BLaER1 treated with 17β-estradiol and CSF1 and Interleukin-3, amounts not matched to agents 10 nM and 100 nM (cell line): ENCODE measurements at regions not wholly inside any gene's neighbourhood (a gene's known extent, or its start where the extent isn't known, plus 50 kb on each side); places are given as distances from the start of the nearest gene placed in this dataset.
A peak's percentile ranks its signal among the peaks of the same experiment; 100 is the strongest.
"Not testable (repeated sequence)": the region's sequence is repeated elsewhere in the genome, so short reads cannot be mapped to it uniquely, and the experiment has no call there.

Experiments used
- H3K27ac ChIP-seq, 11 experiments: shearing (Covaris generic); formaldehyde crosslinking; 2 replicates each; pipeline ENCODE4 v1.8.1; 2022
- H3K27me3 ChIP-seq, 11 experiments: shearing (Covaris generic); formaldehyde crosslinking; 2 replicates each; pipeline ENCODE4 v1.8.1; 2022
- H3K36me3 ChIP-seq, 11 experiments: shearing (Covaris generic); formaldehyde crosslinking; 2 replicates each; pipeline ENCODE4 v1.8.1; 2022
- H3K4me1 ChIP-seq, 10 experiments: shearing (Covaris generic); formaldehyde crosslinking; 2 replicates each; pipeline ENCODE4 v1.8.1; 2022
- H3K4me2 ChIP-seq, 11 experiments: shearing (Covaris generic); formaldehyde crosslinking; 2 replicates each; pipeline ENCODE4 v1.8.1; 2022
- H3K4me3 ChIP-seq, 10 experiments: shearing (Covaris generic); formaldehyde crosslinking; 2 replicates each; pipeline ENCODE4 v1.8.1; 2022
- H3K9ac ChIP-seq, 11 experiments: shearing (Covaris generic); formaldehyde crosslinking; 2 replicates each; pipeline ENCODE4 v1.8.1; 2022
- H3K9me3 ChIP-seq, 11 experiments: shearing (Covaris generic); formaldehyde crosslinking; replicated peaks in 1 of 11; 2 replicates each; pipeline ENCODE4 v1.8.1; 2022
- H4K20me1 ChIP-seq, 11 experiments: shearing (Covaris generic); formaldehyde crosslinking; 2 replicates each; pipeline ENCODE4 v1.8.1; 2022
- Cebpa-rat ChIP-seq, 11 experiments: shearing (Covaris generic); IDR thresholded peaks; 2 replicates each; pipeline ENCODE4 v1.8.1; 2022

DNA sequence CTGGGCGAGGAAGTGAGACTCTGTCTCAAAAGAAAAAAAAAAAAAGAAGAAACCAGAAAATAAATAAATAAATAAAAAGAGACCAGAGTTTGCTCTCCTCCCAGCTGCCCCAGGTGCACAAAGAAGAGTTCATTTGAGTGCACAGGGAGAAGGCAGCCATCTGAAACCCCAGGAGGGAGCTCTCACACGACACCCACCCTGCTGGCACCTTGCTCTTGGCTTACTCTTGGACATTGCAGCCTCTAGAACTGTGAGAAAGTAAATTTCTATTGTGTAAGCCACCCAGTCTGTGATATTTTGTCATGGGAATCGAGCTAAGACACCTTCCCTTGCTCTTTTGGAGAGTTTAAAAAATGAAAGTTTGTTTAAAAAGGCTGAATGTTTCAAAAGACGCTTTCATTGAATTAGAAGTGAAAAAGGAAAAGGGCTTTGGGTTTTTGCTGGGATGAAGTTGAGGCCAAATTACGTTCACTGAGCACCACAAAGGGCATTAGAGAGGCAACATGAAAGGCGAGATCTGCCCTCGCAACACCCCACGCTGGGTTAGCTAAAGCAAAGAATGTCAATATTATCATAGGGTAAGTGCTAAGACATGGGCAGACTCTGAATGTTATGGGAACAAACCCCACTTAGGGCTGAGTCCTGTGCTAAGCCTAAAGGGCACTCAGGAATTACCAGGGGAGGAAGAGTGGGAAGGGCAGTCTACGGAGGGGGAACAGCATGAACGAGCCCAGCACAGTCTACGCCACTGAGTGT lies 128.9 kb upstream of the RIOK3 start:
- Histone ChIP-seq H3K4me2 (peak overlapping the region in 7 of 11 experiments; percentile 0 to 37 (median 25); a peak in 7 of 22 replicates), H3K9me3 (peaks cover 9 to 26% (median 13%) of the 10 kb centered on the region in 11 experiments; a peak in 19 of 22 replicates), H3K4me1 (peaks cover 14 to 39% (median 29%) of the 10 kb centered on the region in 10 experiments), H3K4me3 (no peak overlapping the region), H3K27ac (no peak overlapping the region), H3K36me3 (peaks cover 0 to 14% (median 0%) of the 10 kb centered on the region in 11 experiments; a peak in 5 of 22 replicates), H3K9ac (no peak overlapping the region), H3K27me3 (no peaks in the 10 kb centered on the region), H4K20me1 (no peaks in the 10 kb centered on the region)
- no peak for TF ChIP-seq Cebpa-rat (IDR thresholded peaks at IDR 0.05)

- peaks cover 14 to 39% (median 29%) of the 10 kb centered on the region in 10 experiments for H3K4me1 ChIP-seq
- H3K4me2 ChIP-seq = no peak overlapping the region; a peak in 1 of 22 replicates
- no peaks in the 10 kb centered on the region for H3K27me3 ChIP-seq
- peaks cover 13 to 33% (median 17%) of the 10 kb centered on the region in 11 experiments; a peak in 20 of 22 replicates for H3K9me3 ChIP-seq
- no peak overlapping the region for H3K4me3 ChIP-seq
- no peak overlapping the region for H3K27ac ChIP-seq
- no peaks in the 10 kb centered on the region for H4K20me1 ChIP-seq
- no peak overlapping the region for H3K9ac ChIP-seq
- peaks cover 0 to 17% (median 3%) of the 10 kb centered on the region in 11 experiments; a peak in 6 of 22 replicates for H3K36me3 ChIP-seq
- no peak for TF ChIP-seq Cebpa-rat (IDR thresholded peaks at IDR 0.05)
Observed at GRCh38 chr18:23324861-23325260, 128.2 kb upstream of the RIOK3 start.

- peaks cover 0 to 47% (median 12%) of the 10 kb centered on the region in 11 experiments; a peak in 13 of 22 replicates for H3K36me3 ChIP-seq
- not testable (repeated sequence) for H3K27ac ChIP-seq, H3K4me3 ChIP-seq
Observed at GRCh38 chr18:23329671-23330070, 123.4 kb upstream of the RIOK3 start.

GRCh38 chr18:23330423-23330822 lies 122.7 kb upstream of the RIOK3 start:
- H3K27me3 ChIP-seq = no peaks in the 10 kb centered on the region
- no peak for TF ChIP-seq Cebpa-rat (IDR thresholded peaks at IDR 0.05)
- no peak overlapping the region for H3K9ac ChIP-seq
- no peak overlapping the region for H3K4me3 ChIP-seq
- H3K36me3 ChIP-seq = peaks cover 0 to 45% (median 12%) of the 10 kb centered on the region in 11 experiments; a peak in 13 of 22 replicates
- no peaks in the 10 kb centered on the region for H4K20me1 ChIP-seq
- no peak overlapping the region for H3K27ac ChIP-seq
- peak overlapping the region in 6 of 11 experiments; percentile 16 to 52 (median 34); a peak in 6 of 22 replicates for H3K4me2 ChIP-seq
- peaks cover 0 to 17% (median 8%) of the 10 kb centered on the region in 10 experiments; a peak in 16 of 20 replicates for H3K4me1 ChIP-seq
- peaks cover 13 to 27% (median 16%) of the 10 kb centered on the region in 11 experiments; a peak in 20 of 22 replicates for H3K9me3 ChIP-seq

More at GRCh38 chr18:23329671-23330070, 123.4 kb upstream of the RIOK3 start:
- not testable (repeated sequence) for H3K4me2 ChIP-seq, H4K20me1 ChIP-seq, H3K9ac ChIP-seq, H3K4me1 ChIP-seq, H3K27me3 ChIP-seq
- peaks cover 14 to 35% (median 20%) of the 10 kb centered on the region in 11 experiments; a peak in 20 of 22 replicates for H3K9me3 ChIP-seq

DNA sequence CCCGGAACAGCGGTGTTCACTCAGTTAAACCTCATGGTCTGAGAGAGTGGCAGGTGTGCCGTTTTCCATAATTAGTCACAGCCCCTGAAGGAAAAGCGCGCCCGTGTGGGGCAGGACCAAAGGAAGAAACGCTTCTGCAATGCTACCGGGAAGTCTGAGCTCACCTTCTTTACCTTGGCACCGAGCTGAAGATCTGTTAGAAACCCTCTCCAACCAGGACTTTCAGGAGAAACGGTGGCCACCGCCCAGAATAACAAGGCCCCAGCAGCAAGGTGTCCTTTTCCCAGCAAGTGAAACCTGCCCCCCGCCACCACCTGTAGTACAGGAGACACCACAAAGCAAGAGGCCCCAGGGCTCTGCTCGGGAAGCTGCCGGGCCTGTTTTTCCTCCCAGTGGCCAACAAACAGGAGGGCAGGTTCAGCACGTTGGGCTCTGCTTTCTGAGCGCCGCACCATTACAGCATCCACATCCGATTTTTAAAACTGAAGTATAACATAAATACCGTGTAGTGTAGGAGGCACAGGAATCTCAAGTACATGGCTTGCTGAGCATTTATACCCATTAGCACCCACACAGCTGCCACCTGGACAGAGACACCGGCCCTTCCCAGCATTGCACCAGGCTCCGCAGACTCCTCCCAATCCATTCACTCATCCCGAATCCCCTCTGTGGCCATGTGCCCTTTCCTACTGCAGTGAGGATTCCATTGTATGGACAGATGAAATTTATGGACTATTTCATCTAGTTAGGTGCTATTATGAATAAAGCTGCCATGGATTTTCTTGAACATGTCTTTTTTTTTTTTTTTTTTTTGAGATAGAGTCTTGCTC lies 121.8 kb upstream of the RIOK3 start:
- H3K4me1 ChIP-seq = peaks cover 4 to 26% (median 17%) of the 10 kb centered on the region in 10 experiments; a peak in 19 of 20 replicates
- H3K27me3 ChIP-seq = no peaks in the 10 kb centered on the region
- peaks cover 0 to 39% (median 12%) of the 10 kb centered on the region in 11 experiments; a peak in 12 of 22 replicates for H3K36me3 ChIP-seq
- H3K27ac ChIP-seq = no peak overlapping the region
- no peak for TF ChIP-seq Cebpa-rat (IDR thresholded peaks at IDR 0.05)
- H3K4me2 ChIP-seq = no peak overlapping the region
- H3K9me3 ChIP-seq = peaks cover 5 to 19% (median 9%) of the 10 kb centered on the region in 11 experiments; a peak in 19 of 22 replicates
- no peaks in the 10 kb centered on the region for H4K20me1 ChIP-seq
- H3K4me3 ChIP-seq = no peak overlapping the region
- no peak overlapping the region for H3K9ac ChIP-seq

DNA sequence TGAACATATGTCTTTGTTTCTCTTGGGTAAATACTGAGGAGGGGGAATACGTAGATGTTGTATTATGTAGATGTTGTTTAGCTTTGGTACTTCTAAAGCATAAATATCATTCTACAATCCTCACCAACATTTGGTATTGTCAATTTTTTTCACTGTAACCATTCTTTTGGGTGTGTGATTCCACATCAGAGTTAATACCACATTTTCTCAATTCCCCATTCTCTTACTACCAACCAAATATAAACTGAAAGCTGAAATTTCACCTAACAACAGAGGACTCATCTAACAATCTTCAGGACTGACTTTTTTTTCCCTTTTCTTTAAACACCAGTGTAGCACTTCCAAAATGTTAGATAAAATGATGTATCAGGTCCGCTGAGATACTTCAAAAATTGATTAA lies 120.7 kb upstream of the RIOK3 start:
- Histone ChIP-seq H3K27me3 (no peaks in the 10 kb centered on the region), H3K36me3 (peaks cover 0 to 39% (median 12%) of the 10 kb centered on the region in 11 experiments; a peak in 12 of 22 replicates), H4K20me1 (no peaks in the 10 kb centered on the region), H3K4me2 (no peak overlapping the region), H3K4me1 (peaks cover 4 to 30% (median 21%) of the 10 kb centered on the region in 10 experiments; a peak in 19 of 20 replicates), H3K4me3 (no peak overlapping the region), H3K27ac (no peak overlapping the region), H3K9me3 (peaks cover 5 to 14% (median 7%) of the 10 kb centered on the region in 11 experiments; a peak in 19 of 22 replicates), H3K9ac (no peak overlapping the region)
- no peak for TF ChIP-seq Cebpa-rat (IDR thresholded peaks at IDR 0.05)

GRCh38 chr18:23333827-23334226 lies 119.3 kb upstream of the RIOK3 start:
- H4K20me1 ChIP-seq = no peaks in the 10 kb centered on the region
- no peak for TF ChIP-seq Cebpa-rat (IDR thresholded peaks at IDR 0.05)
- peaks cover 0 to 39% (median 12%) of the 10 kb centered on the region in 11 experiments; a peak in 12 of 22 replicates for H3K36me3 ChIP-seq
- H3K4me2 ChIP-seq = no peak overlapping the region
- H3K27me3 ChIP-seq = no peaks in the 10 kb centered on the region
- no peak overlapping the region for H3K9ac ChIP-seq
- H3K27ac ChIP-seq = no peak overlapping the region
- H3K4me1 ChIP-seq = peaks cover 4 to 30% (median 21%) of the 10 kb centered on the region in 10 experiments; a peak in 19 of 20 replicates
- H3K4me3 ChIP-seq = no peak overlapping the region
- peaks cover 5 to 13% (median 7%) of the 10 kb centered on the region in 11 experiments; a peak in 19 of 22 replicates for H3K9me3 ChIP-seq

GRCh38 chr18:23334569-23334968 lies 118.5 kb upstream of the RIOK3 start:
- peaks cover 0 to 41% (median 13%) of the 10 kb centered on the region in 11 experiments; a peak in 13 of 22 replicates for H3K36me3 ChIP-seq
- H3K4me3 ChIP-seq = no peak overlapping the region
- H3K4me1 ChIP-seq = peaks cover 4 to 30% (median 21%) of the 10 kb centered on the region in 10 experiments; a peak in 19 of 20 replicates
- H4K20me1 ChIP-seq = no peaks in the 10 kb centered on the region
- no peaks in the 10 kb centered on the region for H3K27me3 ChIP-seq
- H3K9ac ChIP-seq = no peak overlapping the region
- H3K4me2 ChIP-seq = peak overlapping the region in 4 of 11 experiments; percentile 40 to 69 (median 55); a peak in 4 of 22 replicates
- no peak for TF ChIP-seq Cebpa-rat (IDR thresholded peaks at IDR 0.05)
- peaks cover 3 to 10% (median 5%) of the 10 kb centered on the region in 11 experiments; a peak in 19 of 22 replicates for H3K9me3 ChIP-seq
- H3K27ac ChIP-seq = no peak overlapping the region
